HEK293T (cell line): ENCODE measurements at regions not wholly inside any gene's neighbourhood (a gene's known extent, or its start where the extent isn't known, plus 50 kb on each side); places are given as distances from the start of the nearest gene placed in this dataset.

ENCODE experiments used
- CTCF ChIA-PET: fragments of 350-600 bp; formaldehyde crosslinking; extraction: SDS; loops from one replicate; lab custom pipeline; 2021; ENCODE audit warnings: antibody characterized with exemption, inconsistent platforms; lab: Yijun Ruan, JAX
- POLR2A ChIA-PET: fragments of 350-600 bp; formaldehyde crosslinking; extraction: SDS; loops from one replicate; lab custom pipeline; 2020; ENCODE audit warnings: antibody characterized with exemption, inconsistent platforms; lab: Yijun Ruan, JAX
- DNase-seq: peaks from one replicate; pipeline ENCODE4 v3.0.0; 2012; ENCODE audit warnings: mixed read lengths; ENCODE audit errors: extremely low spot score
- ARNT ChIP-seq: fragments of 450-650 bp; IDR thresholded peaks from 2 replicates; pipeline ENCODE4 v1.6.1; 2017; ENCODE audit warnings: mild to moderate bottlenecking
- BHLHE40 ChIP-seq: fragments of 450-650 bp; IDR thresholded peaks from 2 replicates; pipeline ENCODE4 v1.6.1; 2016; ENCODE audit warnings: mild to moderate bottlenecking, moderate library complexity, borderline replicate concordance
- CTBP1 ChIP-seq: fragments of 450-650 bp; IDR thresholded peaks from 2 replicates; pipeline ENCODE4 v1.6.1; 2016; ENCODE audit warnings: borderline replicate concordance
- ELF4 ChIP-seq: fragments of 450-650 bp; IDR thresholded peaks from 2 replicates; pipeline ENCODE4 v1.6.1; 2017; ENCODE audit warnings: antibody characterized with exemption
- FOXA1 ChIP-seq: fragments of 450-650 bp; IDR thresholded peaks from 2 replicates; pipeline ENCODE4 v1.6.1; 2016; ENCODE audit warnings: mild to moderate bottlenecking
- FOXK2 ChIP-seq: fragments of 450-650 bp; IDR thresholded peaks from 2 replicates; pipeline ENCODE4 v1.6.1; 2016; ENCODE audit warnings: mild to moderate bottlenecking
- FOXM1 ChIP-seq: fragments of 450-650 bp; IDR thresholded peaks from 2 replicates; pipeline ENCODE4 v1.6.1; 2017; ENCODE audit warnings: mild to moderate bottlenecking, borderline replicate concordance
- HDGF ChIP-seq: fragments of 450-650 bp; IDR thresholded peaks from 2 replicates; pipeline ENCODE4 v1.6.1; 2017; ENCODE audit warnings: antibody characterized with exemption, borderline replicate concordance
- L3MBTL2 ChIP-seq: fragments of 450-650 bp; conservative IDR thresholded peaks from 2 replicates; pipeline ENCODE4 v1.6.1; 2016; ENCODE audit warnings: mild to moderate bottlenecking
- LEF1 ChIP-seq: fragments of 450-650 bp; IDR thresholded peaks from 2 replicates; pipeline ENCODE4 v1.6.1; 2017; ENCODE audit warnings: mild to moderate bottlenecking, borderline replicate concordance
- NFRKB ChIP-seq: fragments of 450-650 bp; IDR thresholded peaks from 2 replicates; pipeline ENCODE4 v1.6.1; 2016; ENCODE audit warnings: mild to moderate bottlenecking, moderate library complexity
- PKNOX1 ChIP-seq: fragments of 450-650 bp; IDR thresholded peaks from 2 replicates; pipeline ENCODE4 v1.6.1; 2016
- SP1 ChIP-seq: fragments of 450-650 bp; IDR thresholded peaks from 2 replicates; pipeline ENCODE4 v1.6.1; 2017
- SUZ12 ChIP-seq: fragments of 450-650 bp; IDR thresholded peaks from 2 replicates; pipeline ENCODE4 v1.6.1; 2016; ENCODE audit warnings: mild to moderate bottlenecking
- TARDBP ChIP-seq: fragments of 450-650 bp; IDR thresholded peaks from 2 replicates; pipeline ENCODE4 v1.6.1; 2016
- ZNF384 ChIP-seq: fragments of 450-650 bp; IDR thresholded peaks from 2 replicates; pipeline ENCODE4 v1.6.1; 2016

- no peak for DNase-seq
- CTCF ChIA-PET = no interaction called here
- POLR2A ChIA-PET = no interaction called here
- no peak for TF ChIP-seq SP1
- TF ChIP-seq FOXA1 = no peak
- no peak for TF ChIP-seq SUZ12
- TF ChIP-seq FOXK2 = no peak
- TF ChIP-seq ELF4 = no peak
- TF ChIP-seq TARDBP = no peak
- TF ChIP-seq ZNF384 = no peak
- no peak for TF ChIP-seq BHLHE40
- TF ChIP-seq CTBP1 = no peak
- no peak for TF ChIP-seq LEF1
- no peak for TF ChIP-seq FOXM1
- no peak for TF ChIP-seq L3MBTL2
- TF ChIP-seq PKNOX1 = no peak
- TF ChIP-seq ARNT = no peak
- no peak for TF ChIP-seq HDGF
- no peak for TF ChIP-seq NFRKB
Measured at GRCh38 chr1:188986745-188987417, 1490.8 kb downstream of the BRINP3 start.

GRCh38 chr1:188988589-188988988, 1489.1 kb downstream of the BRINP3 start:
- ChIA-PET CTCF (no interaction called here), POLR2A (no interaction called here)
- TF ChIP-seq SP1 = no peak
- TF ChIP-seq NFRKB = no peak
- TF ChIP-seq FOXM1 = no peak
- DNase-seq = no peak

- POLR2A ChIA-PET = no interaction called here
- CTCF ChIA-PET = no interaction called here
- TF ChIP-seq TARDBP (no peak), L3MBTL2 (no peak), FOXA1 (no peak), NFRKB (no peak), PKNOX1 (no peak), FOXM1 (no peak), FOXK2 (no peak), HDGF (no peak)
- no peak for DNase-seq
Measured at GRCh38 chr1:188991221-188991930, 1486.3 kb downstream of the BRINP3 start.

- ChIA-PET CTCF (no interaction called here), POLR2A (no interaction called here)
- DNase-seq = no peak
- TF ChIP-seq ELF4 (no peak), ZNF384 (no peak), PKNOX1 (no peak), SP1 (no peak), ARNT (no peak), CTBP1 (no peak), FOXM1 (no peak), BHLHE40 (no peak), FOXA1 (no peak), FOXK2 (no peak), NFRKB (no peak), LEF1 (no peak), HDGF (no peak), SUZ12 (no peak), TARDBP (no peak), L3MBTL2 (no peak)
Measured at GRCh38 chr1:189007824-189008223, 1469.8 kb downstream of the BRINP3 start.

- DNase-seq = no peak
- ChIA-PET POLR2A (no interaction called here), CTCF (no interaction called here)
- TF ChIP-seq ELF4 (no peak), SUZ12 (no peak), BHLHE40 (no peak), PKNOX1 (no peak), ZNF384 (no peak), FOXK2 (no peak), ARNT (no peak)
Measured at GRCh38 chr1:189021577-189021976, 1456.1 kb downstream of the BRINP3 start.

- CTCF ChIA-PET = no interaction called here
- DNase-seq = no peak
Measured at GRCh38 chr1:189022015-189022414, 1455.6 kb downstream of the BRINP3 start.

More at GRCh38 chr1:189022015-189022414, 1455.6 kb downstream of the BRINP3 start:
- POLR2A ChIA-PET = no interaction called here
- TF ChIP-seq LEF1 (no peak), TARDBP (no peak), NFRKB (no peak), ARNT (no peak), PKNOX1 (no peak), FOXM1 (no peak)
